WTC11 (cell line): ENCODE measurements at regions not wholly inside any gene's neighbourhood (a gene's known extent, or its start where the extent isn't known, plus 50 kb on each side); places are given as distances from the start of the nearest gene placed in this dataset.

ENCODE experiments used
- ATAC-seq: fragments of 200-7000 bp; cut with Tn5 transposase; 2 replicates; pipeline ENCODE4 v1.10.0; 2021; ENCODE audit warnings: mild to moderate bottlenecking, moderate library complexity
- CTCF ChIA-PET: fragments of 300-600 bp; sonication (Branson Sonifier 250); formaldehyde crosslinking; loops from one replicate; lab custom pipeline; 2021; ENCODE audit warnings: antibody characterized with exemption; lab: Charles Lee
- POLR2A ChIA-PET: fragments of 350-600 bp; sonication (Branson Sonifier 250); formaldehyde crosslinking; loops from one replicate; lab custom pipeline; 2021; ENCODE audit warnings: antibody characterized with exemption; lab: Charles Lee
- DNase-seq: peaks from one replicate; pipeline ENCODE4 v3.0.0; 2021; ENCODE audit warnings: low spot score
- H3K27ac Mint-ChIP-seq: 2 replicates; pipeline ENCODE4 v1.8.0; 2021; ENCODE audit warnings: mixed read lengths
- H3K27me3 Mint-ChIP-seq: 2 replicates; pipeline ENCODE4 v1.8.0; 2021; ENCODE audit warnings: low read depth, mild to moderate bottlenecking, moderate library complexity, mixed read lengths
- H3K36me3 Mint-ChIP-seq: 2 replicates; pipeline ENCODE4 v1.8.0; 2021; ENCODE audit warnings: mixed read lengths
- H3K4me1 Mint-ChIP-seq: 2 replicates; pipeline ENCODE4 v1.8.0; 2022; ENCODE audit warnings: mixed read lengths
- H3K4me3 Mint-ChIP-seq: 2 replicates; pipeline ENCODE4 v1.8.0; 2021; ENCODE audit warnings: mild to moderate bottlenecking, moderate library complexity, mixed read lengths
- H3K9me3 Mint-ChIP-seq: 2 replicates; pipeline ENCODE4 v1.8.0; 2021; ENCODE audit warnings: mixed read lengths
- ATF2 ChIP-seq: sonication (generic); formaldehyde crosslinking; IDR thresholded peaks from 2 replicates; pipeline ENCODE4 v1.8.1; 2022; ENCODE audit warnings: low read depth, missing genetic modification reagents, borderline replicate concordance
- CREB1 ChIP-seq: sonication (generic); formaldehyde crosslinking; IDR thresholded peaks from 2 replicates; pipeline ENCODE4 v1.8.0; 2023; ENCODE audit warnings: mild to moderate bottlenecking, missing genetic modification reagents
- E2F4 ChIP-seq: sonication (generic); formaldehyde crosslinking; IDR thresholded peaks from 2 replicates; pipeline ENCODE4 v1.8.1; 2022; ENCODE audit warnings: low read depth, mild to moderate bottlenecking, moderate library complexity, missing genetic modification reagents, borderline replicate concordance
- HMGA2 ChIP-seq: fragments of 250-450 bp; sonication (Bioruptor Pico); IDR thresholded peaks from 2 replicates; pipeline ENCODE4 v1.4.0; 2021; ENCODE audit warnings: mild to moderate bottlenecking, moderate library complexity
- HMGXB4 ChIP-seq: sonication (generic); formaldehyde crosslinking; IDR thresholded peaks from 2 replicates; pipeline ENCODE4 v1.8.1; 2023; ENCODE audit warnings: mild to moderate bottlenecking, moderate library complexity, missing genetic modification reagents
- JUN ChIP-seq: sonication (generic); formaldehyde crosslinking; IDR thresholded peaks from 2 replicates; pipeline ENCODE4 v1.8.0; 2023; ENCODE audit warnings: mild to moderate bottlenecking, missing genetic modification reagents
- MAX ChIP-seq: sonication (generic); formaldehyde crosslinking; IDR thresholded peaks from 2 replicates; pipeline ENCODE4 v1.8.0; 2022; ENCODE audit warnings: mild to moderate bottlenecking, missing genetic modification reagents
- MLX ChIP-seq: sonication (generic); formaldehyde crosslinking; IDR thresholded peaks from 2 replicates; pipeline ENCODE4 v1.8.1; 2023; ENCODE audit warnings: mild to moderate bottlenecking, missing genetic modification reagents, moderate library complexity
- MXD4 ChIP-seq: fragments of 250-450 bp; sonication (Bioruptor Pico); IDR thresholded peaks from 2 replicates; pipeline ENCODE4 v1.8.0; 2021; ENCODE audit warnings: mild to moderate bottlenecking, moderate library complexity, borderline replicate concordance
- NFYB ChIP-seq: sonication (generic); formaldehyde crosslinking; conservative IDR thresholded peaks from 2 replicates; pipeline ENCODE4 v1.8.0; 2022; ENCODE audit warnings: low read depth, missing genetic modification reagents
- NR1H2 ChIP-seq: sonication (generic); formaldehyde crosslinking; IDR thresholded peaks from 2 replicates; pipeline ENCODE4 v1.9.0; 2021; ENCODE audit warnings: mild to moderate bottlenecking, moderate library complexity, missing genetic modification reagents
- PRRX2 ChIP-seq: fragments of 250-450 bp; sonication (Bioruptor Pico); IDR thresholded peaks from 2 replicates; pipeline ENCODE4 v1.8.0; 2021; ENCODE audit warnings: mild to moderate bottlenecking
- USF1 ChIP-seq: sonication (generic); formaldehyde crosslinking; IDR thresholded peaks from 2 replicates; pipeline ENCODE4 v1.8.0; 2022; ENCODE audit warnings: mild to moderate bottlenecking, missing genetic modification reagents
- ZNF121 ChIP-seq: sonication (generic); formaldehyde crosslinking; IDR thresholded peaks from 2 replicates; pipeline ENCODE4 v1.8.0; 2023; ENCODE audit warnings: missing genetic modification reagents
- ZNF138 ChIP-seq: sonication (generic); formaldehyde crosslinking; conservative IDR thresholded peaks from 2 replicates; pipeline ENCODE4 v1.8.1; 2022; ENCODE audit warnings: mild to moderate bottlenecking, moderate library complexity, missing genetic modification reagents
- ZNF219 ChIP-seq: sonication (generic); formaldehyde crosslinking; IDR thresholded peaks from 2 replicates; pipeline ENCODE4 v1.8.0; 2023; ENCODE audit warnings: missing genetic modification reagents, mild to moderate bottlenecking, borderline replicate concordance
- ZNF416 ChIP-seq: fragments of 250-450 bp; sonication (Bioruptor Pico); IDR thresholded peaks from 2 replicates; pipeline ENCODE4 v1.9.0; 2021; ENCODE audit warnings: mild to moderate bottlenecking, inconsistent platforms
- ZNF423 ChIP-seq: fragments of 250-450 bp; sonication (Bioruptor Pico); IDR thresholded peaks from 2 replicates; pipeline ENCODE4 v2.1.2; 2022; ENCODE audit warnings: mild to moderate bottlenecking, moderate library complexity
- ZNF671 ChIP-seq: fragments of 250-450 bp; sonication (Bioruptor Pico); IDR thresholded peaks from 2 replicates; pipeline ENCODE4 v1.8.0; 2021; ENCODE audit warnings: mild to moderate bottlenecking

GRCh38 chr15:70502529-70502928 lies 260.8 kb downstream of the UACA start (continued):
- no peak for TF ChIP-seq MAX
- no peak for TF ChIP-seq ZNF423
- TF ChIP-seq ZNF671 (CRISPR knock-in tag) = no peak

GRCh38 chr15:70501849-70502248 lies 261.5 kb downstream of the UACA start:
- CTCF ChIA-PET = interaction anchor here (2.2 kb wide), 1 partner anchor 14 kb away, joined by 11 read pairs; no protein-coding TSS in a partner anchor
- TF ChIP-seq USF1 (CRISPR knock-in tag) = no peak
- no peak for TF ChIP-seq ZNF138
- TF ChIP-seq ZNF416 (CRISPR knock-in tag) = no peak
- TF ChIP-seq JUN (CRISPR knock-in tag) = no peak
- TF ChIP-seq ZNF219 (CRISPR knock-in tag) = no peak
- TF ChIP-seq HMGA2 (CRISPR knock-in tag) = no peak
- no peak for TF ChIP-seq MLX (CRISPR knock-in tag)
- no peak for TF ChIP-seq HMGXB4 (CRISPR knock-in tag)
- TF ChIP-seq E2F4 = no peak
- TF ChIP-seq NR1H2 (CRISPR knock-in tag) = no peak
- no peak for TF ChIP-seq PRRX2 (CRISPR knock-in tag)
- no peak for TF ChIP-seq ZNF121 (CRISPR knock-in tag)
- TF ChIP-seq NFYB (CRISPR knock-in tag) = no peak
- no peak for TF ChIP-seq CREB1 (CRISPR knock-in tag)
- TF ChIP-seq MXD4 (CRISPR knock-in tag) = no peak
- no peak for TF ChIP-seq ATF2 (CRISPR knock-in tag)
- TF ChIP-seq, all 79 proteins: peak for 0
- POLR2A ChIA-PET = interaction anchor here (0.8 kb wide), 1 partner anchor 29 kb away, joined by 3 read pairs; no protein-coding TSS in a partner anchor
- DNase-seq = no peak
- peaks cover 3% of the 10 kb centered on the region; the same call in 1 of the 2 replicates for H3K9me3 Mint-ChIP-seq
- no peaks in the 10 kb centered on the region for H3K27me3 Mint-ChIP-seq
- peaks cover 29% of the 10 kb centered on the region for H3K4me1 Mint-ChIP-seq
- H3K27ac Mint-ChIP-seq = no peak overlapping the region
- no peak overlapping the region for H3K4me3 Mint-ChIP-seq
- no peak for ATAC-seq
- peaks cover 3% of the 10 kb centered on the region; the same call in 1 of the 2 replicates for H3K36me3 Mint-ChIP-seq
